ENCODE measurements at regions not wholly inside any gene's neighbourhood (a gene's known extent, or its start where the extent isn't known, plus 50 kb on each side); places are given as distances from the start of the nearest gene placed in this dataset.

GRCh38 chr11:25737071-25737675 lies 594.8 kb upstream of the ANO3 start:
- no peak overlapping the region for H4K91ac ChIP-seq (ENCODE audit: low read depth, low read length, poor library complexity)
- H3K4me1 ChIP-seq (ENCODE audit: control insufficient read depth in 2 of 2, insufficient read depth in 1 of 2, low read depth in 1 of 2, low read length in 2 of 2) = no peaks in the 10 kb centered on the region
- H3K18ac ChIP-seq (ENCODE audit: low read length) = no peak overlapping the region
- H3K9ac ChIP-seq (ENCODE audit: low read depth, low read length, poor library complexity) = no peak overlapping the region
- H3K23ac ChIP-seq (ENCODE audit: low read depth, low read length, poor library complexity) = no peak overlapping the region
- H2BK120ac ChIP-seq (ENCODE audit: low read depth, low read length) = no peak overlapping the region
- H3K4ac ChIP-seq (ENCODE audit: low read length) = no peak overlapping the region
- no peak overlapping the region for H3K14ac ChIP-seq (ENCODE audit: low read length)
- H3K4me2 ChIP-seq (ENCODE audit: insufficient read depth, low read length, poor library complexity, severe bottlenecking) = no peak overlapping the region
- no peak overlapping the region for H2AFZ ChIP-seq (ENCODE audit: low read length)
- no peaks in the 10 kb centered on the region for H3K36me3 ChIP-seq (replicated peaks in 1 of 2; ENCODE audit: control insufficient read depth in 2 of 2, insufficient read depth in 2 of 2, low read length in 2 of 2)
- no peak overlapping the region for H2BK5ac ChIP-seq (ENCODE audit: low read length)
- WGBS, 2 donors (ENCODE audit: extremely low coverage in 2 of 2, insufficient read length in 2 of 2, insufficient replicate concordance in 1 of 2) = no CpG with 5 or more reads among the region's 3 CpGs
- H2BK15ac ChIP-seq (ENCODE audit: low read length) = no peak overlapping the region
- H2BK12ac ChIP-seq (ENCODE audit: low read length) = no peak overlapping the region
- no peak overlapping the region for H4K8ac ChIP-seq (ENCODE audit: low read depth, low read length)
- no peaks in the 10 kb centered on the region for H3K79me1 ChIP-seq (ENCODE audit: low read depth, low read length)
- no peaks in the 10 kb centered on the region for H3K27me3 ChIP-seq (ENCODE audit: control insufficient read depth in 3 of 3, insufficient read depth in 3 of 3, low read depth in 1 of 3, low read length in 3 of 3)
- no peak overlapping the region for H3K27ac ChIP-seq (replicated peaks; ENCODE audit: low read length)
- DNase-seq (ENCODE audit: low spot score) = no peak
- no peaks in the 10 kb centered on the region for H3K9me3 ChIP-seq (replicated peaks in 1 of 2; ENCODE audit: control insufficient read depth in 2 of 2, insufficient read depth in 1 of 2, low read depth in 1 of 2, low read length in 2 of 2)
- no peak overlapping the region for H3K4me3 ChIP-seq (ENCODE audit: low read length in 2 of 2)
- H2AK5ac ChIP-seq (ENCODE audit: low read depth, low read length) = no peak overlapping the region

- no peak for DNase-seq (ENCODE audit: low spot score)
- Histone ChIP-seq H2BK15ac (ENCODE audit: low read length) (no peak overlapping the region), H2BK12ac (ENCODE audit: low read length) (no peak overlapping the region), H3K27ac (replicated peaks; ENCODE audit: low read length) (no peak overlapping the region), H3K36me3 (replicated peaks in 1 of 2; ENCODE audit: control insufficient read depth in 2 of 2, insufficient read depth in 2 of 2, low read length in 2 of 2) (no peaks in the 10 kb centered on the region), H3K4me2 (ENCODE audit: insufficient read depth, low read length, poor library complexity, severe bottlenecking) (no peak overlapping the region), H3K4me1 (ENCODE audit: control insufficient read depth in 2 of 2, insufficient read depth in 1 of 2, low read depth in 1 of 2, low read length in 2 of 2) (no peaks in the 10 kb centered on the region), H3K18ac (ENCODE audit: low read length) (no peak overlapping the region), H2BK120ac (ENCODE audit: low read depth, low read length) (no peak overlapping the region), H3K14ac (ENCODE audit: low read length) (no peak overlapping the region), H3K9me3 (replicated peaks in 1 of 2; ENCODE audit: control insufficient read depth in 2 of 2, insufficient read depth in 1 of 2, low read depth in 1 of 2, low read length in 2 of 2) (no peaks in the 10 kb centered on the region), H3K4me3 (ENCODE audit: low read length in 2 of 2) (no peak overlapping the region), H3K23ac (ENCODE audit: low read depth, low read length, poor library complexity) (no peak overlapping the region), H2AK5ac (ENCODE audit: low read depth, low read length) (no peak overlapping the region), H4K8ac (ENCODE audit: low read depth, low read length) (no peak overlapping the region), H4K91ac (ENCODE audit: low read depth, low read length, poor library complexity) (no peak overlapping the region), H2BK5ac (ENCODE audit: low read length) (no peak overlapping the region), H3K4ac (ENCODE audit: low read length) (no peak overlapping the region), H3K79me1 (ENCODE audit: low read depth, low read length) (no peaks in the 10 kb centered on the region), H3K27me3 (ENCODE audit: control insufficient read depth in 3 of 3, insufficient read depth in 3 of 3, low read depth in 1 of 3, low read length in 3 of 3) (no peaks in the 10 kb centered on the region), H3K9ac (ENCODE audit: low read depth, low read length, poor library complexity) (no peak overlapping the region), H2AFZ (ENCODE audit: low read length) (no peak overlapping the region)
- no CpG with 5 or more reads among the region's 1 CpG for WGBS, 2 donors (ENCODE audit: extremely low coverage in 2 of 2, insufficient read length in 2 of 2, insufficient replicate concordance in 1 of 2)
These were observed 590.0 kb upstream of the ANO3 start for GRCh38 chr11:25741886-25742285.

DNA sequence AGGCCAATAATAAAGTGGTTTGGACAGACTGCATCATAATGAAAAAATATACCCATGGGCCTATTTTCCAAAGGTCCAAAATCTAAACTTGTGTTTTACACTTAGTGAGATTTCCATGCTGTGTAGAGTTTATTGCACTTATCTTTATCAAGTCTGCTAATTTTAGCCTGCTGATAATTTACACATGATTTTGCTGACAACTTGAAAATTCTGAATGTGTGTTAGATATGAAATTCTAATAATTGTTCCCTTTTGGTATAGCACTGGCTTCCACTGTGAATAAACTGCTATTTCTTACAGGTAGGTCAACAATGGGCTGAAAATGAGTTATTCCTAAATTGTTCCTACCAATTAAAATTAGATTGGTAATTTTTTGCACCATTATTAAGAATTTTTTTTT lies 589.1 kb upstream of the ANO3 start:
- DNase-seq (ENCODE audit: low spot score) = no peak
- no peak overlapping the region for H2BK15ac ChIP-seq (ENCODE audit: low read length)
- no peak overlapping the region for H2AK5ac ChIP-seq (ENCODE audit: low read depth, low read length)
- H3K27ac ChIP-seq (replicated peaks; ENCODE audit: low read length) = no peak overlapping the region
- no peaks in the 10 kb centered on the region for H3K4me1 ChIP-seq (ENCODE audit: control insufficient read depth in 2 of 2, insufficient read depth in 1 of 2, low read depth in 1 of 2, low read length in 2 of 2)
- no peak overlapping the region for H2BK12ac ChIP-seq (ENCODE audit: low read length)
- no peak overlapping the region for H2AFZ ChIP-seq (ENCODE audit: low read length)
- no peak overlapping the region for H2BK5ac ChIP-seq (ENCODE audit: low read length)
- no peak overlapping the region for H3K9ac ChIP-seq (ENCODE audit: low read depth, low read length, poor library complexity)
- H3K79me1 ChIP-seq (ENCODE audit: low read depth, low read length) = no peaks in the 10 kb centered on the region
- no peak overlapping the region for H3K23ac ChIP-seq (ENCODE audit: low read depth, low read length, poor library complexity)
- no peak overlapping the region for H3K4me2 ChIP-seq (ENCODE audit: insufficient read depth, low read length, poor library complexity, severe bottlenecking)
- H3K4ac ChIP-seq (ENCODE audit: low read length) = no peak overlapping the region
- H3K14ac ChIP-seq (ENCODE audit: low read length) = no peak overlapping the region
- H3K4me3 ChIP-seq (ENCODE audit: low read length in 2 of 2) = no peak overlapping the region
- H3K9me3 ChIP-seq (replicated peaks in 1 of 2; ENCODE audit: control insufficient read depth in 2 of 2, insufficient read depth in 1 of 2, low read depth in 1 of 2, low read length in 2 of 2) = no peaks in the 10 kb centered on the region
- no peak overlapping the region for H4K8ac ChIP-seq (ENCODE audit: low read depth, low read length)
- no peak overlapping the region for H2BK120ac ChIP-seq (ENCODE audit: low read depth, low read length)
- H3K36me3 ChIP-seq (replicated peaks in 1 of 2; ENCODE audit: control insufficient read depth in 2 of 2, insufficient read depth in 2 of 2, low read length in 2 of 2) = no peaks in the 10 kb centered on the region
- H3K18ac ChIP-seq (ENCODE audit: low read length) = no peak overlapping the region
- H3K27me3 ChIP-seq (ENCODE audit: control insufficient read depth in 3 of 3, insufficient read depth in 3 of 3, low read depth in 1 of 3, low read length in 3 of 3) = no peaks in the 10 kb centered on the region
- no peak overlapping the region for H4K91ac ChIP-seq (ENCODE audit: low read depth, low read length, poor library complexity)

- Histone ChIP-seq H3K9ac (ENCODE audit: low read depth, low read length, poor library complexity) (no peak overlapping the region), H3K4ac (ENCODE audit: low read length) (no peak overlapping the region), H2BK120ac (ENCODE audit: low read depth, low read length) (no peak overlapping the region), H3K4me2 (ENCODE audit: insufficient read depth, low read length, poor library complexity, severe bottlenecking) (no peak overlapping the region), H2BK15ac (ENCODE audit: low read length) (no peak overlapping the region), H3K27ac (replicated peaks; ENCODE audit: low read length) (no peak overlapping the region), H3K4me3 (ENCODE audit: low read length in 2 of 2) (no peak overlapping the region), H2BK12ac (ENCODE audit: low read length) (no peak overlapping the region), H3K23ac (ENCODE audit: low read depth, low read length, poor library complexity) (no peak overlapping the region), H2BK5ac (ENCODE audit: low read length) (no peak overlapping the region), H3K4me1 (ENCODE audit: control insufficient read depth in 2 of 2, insufficient read depth in 1 of 2, low read depth in 1 of 2, low read length in 2 of 2) (no peaks in the 10 kb centered on the region), H4K8ac (ENCODE audit: low read depth, low read length) (no peak overlapping the region), H4K91ac (ENCODE audit: low read depth, low read length, poor library complexity) (no peak overlapping the region), H3K36me3 (replicated peaks in 1 of 2; ENCODE audit: control insufficient read depth in 2 of 2, insufficient read depth in 2 of 2, low read length in 2 of 2) (no peaks in the 10 kb centered on the region), H3K27me3 (ENCODE audit: control insufficient read depth in 3 of 3, insufficient read depth in 3 of 3, low read depth in 1 of 3, low read length in 3 of 3) (no peaks in the 10 kb centered on the region), H3K14ac (ENCODE audit: low read length) (no peak overlapping the region), H3K18ac (ENCODE audit: low read length) (no peak overlapping the region), H3K9me3 (replicated peaks in 1 of 2; ENCODE audit: control insufficient read depth in 2 of 2, insufficient read depth in 1 of 2, low read depth in 1 of 2, low read length in 2 of 2) (no peaks in the 10 kb centered on the region), H2AK5ac (ENCODE audit: low read depth, low read length) (no peak overlapping the region), H2AFZ (ENCODE audit: low read length) (no peak overlapping the region), H3K79me1 (ENCODE audit: low read depth, low read length) (no peaks in the 10 kb centered on the region)
- no peak for DNase-seq (ENCODE audit: low spot score)
- WGBS, 2 donors (ENCODE audit: extremely low coverage in 2 of 2, insufficient read length in 2 of 2, insufficient replicate concordance in 1 of 2) = no CpG with 5 or more reads among the region's 2 CpGs
These were observed 576.5 kb upstream of the ANO3 start for GRCh38 chr11:25755381-25755780.

All from neuronal stem cell (in vitro differentiated cells).